Astrocyte (in vitro differentiated cells and primary cell): ENCODE measurements at regions not wholly inside any gene's neighbourhood (a gene's known extent, or its start where the extent isn't known, plus 50 kb on each side); places are given as distances from the start of the nearest gene placed in this dataset.

Experiments
- DNase-seq: peaks from one replicate; pipeline ENCODE4 v3.0.0-alpha.2; 2010; ENCODE audit warnings: low read depth
- FAIRE-seq: peaks from 2 replicates; lab custom pipeline; 2011; peaks lifted over from hg19 to GRCh38; lab: Jason Lieb, UNC
- H2AFZ ChIP-seq: 2 replicates; pipeline ENCODE4 v1.6.0; 2012; ENCODE audit warnings: low read depth, low read length, inconsistent platforms
- H3K27ac ChIP-seq: 2 replicates; pipeline ENCODE4 v1.5.1; 2011; ENCODE audit warnings: low read depth, low read length, inconsistent platforms
- H3K27me3 ChIP-seq: 2 replicates; pipeline ENCODE4 v1.6.0; 2011; ENCODE audit warnings: low read length, inconsistent platforms; ENCODE audit not compliant: insufficient read depth
- H3K36me3 ChIP-seq: 2 replicates; pipeline ENCODE4 v1.5.1; 2011; ENCODE audit warnings: low read length, inconsistent platforms; ENCODE audit not compliant: insufficient read depth
- H3K4me1 ChIP-seq: 2 replicates; pipeline ENCODE4 v1.5.1; 2011; ENCODE audit warnings: low read length, inconsistent platforms; ENCODE audit not compliant: insufficient read depth
- H3K4me2 ChIP-seq: 2 replicates; pipeline ENCODE4 v1.6.0; 2012; ENCODE audit warnings: low read length, inconsistent platforms
- H3K4me3 ChIP-seq: 2 replicates; pipeline ENCODE4 v1.5.1; 2011; ENCODE audit warnings: low read depth, mild to moderate bottlenecking, low read length, inconsistent platforms; ENCODE audit not compliant: insufficient read depth
- H3K79me2 ChIP-seq: 2 replicates; pipeline ENCODE4 v1.6.0; 2012; ENCODE audit warnings: mild to moderate bottlenecking, low read length, inconsistent platforms; ENCODE audit not compliant: insufficient read depth
- H3K9ac ChIP-seq: 2 replicates; pipeline ENCODE4 v1.6.0; 2012; ENCODE audit warnings: mild to moderate bottlenecking, low read length, inconsistent platforms
- H3K9me3 ChIP-seq: 2 replicates; pipeline ENCODE4 v1.5.1; 2012; ENCODE audit warnings: low read depth, mild to moderate bottlenecking, low read length, inconsistent platforms; ENCODE audit not compliant: insufficient read depth
- H4K20me1 ChIP-seq: 2 replicates; pipeline ENCODE4 v1.6.0; 2012; ENCODE audit warnings: low read length, inconsistent platforms; ENCODE audit not compliant: insufficient read depth
- H3K27ac Mint-ChIP-seq: one replicate; pipeline ENCODE4 v1.8.0; 2021; ENCODE audit warnings: mild to moderate bottlenecking, mixed read lengths; ENCODE audit not compliant: unreplicated experiment
- H3K27me3 Mint-ChIP-seq: one replicate; pipeline ENCODE4 v1.8.0; 2021; ENCODE audit warnings: low read depth, mixed read lengths; ENCODE audit not compliant: unreplicated experiment
- H3K36me3 Mint-ChIP-seq: one replicate; pipeline ENCODE4 v1.8.0; 2021; ENCODE audit warnings: low read depth, mixed read lengths; ENCODE audit not compliant: unreplicated experiment
- H3K4me1 Mint-ChIP-seq: one replicate; pipeline ENCODE4 v1.8.0; 2021; ENCODE audit warnings: low read depth, mixed read lengths; ENCODE audit not compliant: unreplicated experiment
- H3K4me3 Mint-ChIP-seq: one replicate; pipeline ENCODE4 v1.8.0; 2021; ENCODE audit warnings: mild to moderate bottlenecking, moderate library complexity, mixed read lengths; ENCODE audit not compliant: unreplicated experiment
- H3K9me3 Mint-ChIP-seq: one replicate; pipeline ENCODE4 v1.8.0; 2021; ENCODE audit warnings: mild to moderate bottlenecking, mixed read lengths; ENCODE audit not compliant: unreplicated experiment
- CTCF ChIP-seq: IDR thresholded peaks from 2 replicates; pipeline ENCODE4 v1.5.1; 2011; ENCODE audit warnings: low read depth, mild to moderate bottlenecking, inconsistent platforms, low read length, moderate library complexity; ENCODE audit not compliant: insufficient read depth
- EZH2 ChIP-seq: IDR thresholded peaks from 2 replicates; pipeline ENCODE4 v1.6.1; 2012; ENCODE audit warnings: mild to moderate bottlenecking, low read length, inconsistent platforms; ENCODE audit not compliant: insufficient read depth

GRCh38 chr3:188974856-188975599 is 196.7 kb upstream of the TPRG1 start:
- Histone ChIP-seq H3K79me2 (no peaks in the 10 kb centered on the region), H3K27me3 (no peaks in the 10 kb centered on the region), H3K4me2 (peak overlapping the region; percentile 13), H3K4me3 (no peak overlapping the region), H4K20me1 (no peaks in the 10 kb centered on the region), H3K9me3 (no peaks in the 10 kb centered on the region), H3K4me1 (peaks cover 15% of the 10 kb centered on the region), H3K9ac (no peak overlapping the region), H2AFZ (no peak overlapping the region), H3K27ac (no peak overlapping the region), H3K36me3 (no peaks in the 10 kb centered on the region)
- H3K27ac Mint-ChIP-seq: no peak overlapping the region
- H3K4me3 Mint-ChIP-seq: no peak overlapping the region
- peaks cover 7% of the 10 kb centered on the region for H3K36me3 Mint-ChIP-seq
- H3K4me1 Mint-ChIP-seq: peaks cover 2% of the 10 kb centered on the region
- FAIRE-seq: no peak
- H3K27me3 Mint-ChIP-seq: no peaks in the 10 kb centered on the region
- H3K9me3 Mint-ChIP-seq: peaks cover 10% of the 10 kb centered on the region
- DNase-seq: peak; percentile 68
- TF ChIP-seq CTCF (no peak), EZH2 (no peak)

GRCh38 chr3:188975600-188976314 is 196.0 kb upstream of the TPRG1 start:
- peaks cover 2% of the 10 kb centered on the region for H3K4me1 Mint-ChIP-seq
- H3K4me2 ChIP-seq: no peak overlapping the region
- peaks cover 15% of the 10 kb centered on the region for H3K4me1 ChIP-seq
- no peak overlapping the region for H3K9ac ChIP-seq
- no peak overlapping the region for H2AFZ ChIP-seq
- no peak overlapping the region for H3K4me3 ChIP-seq
- TF ChIP-seq CTCF (no peak), EZH2 (no peak)
- H3K36me3 Mint-ChIP-seq: peaks cover 6% of the 10 kb centered on the region
- DNase-seq (no peak), FAIRE-seq (no peak)
- no peak overlapping the region for H3K4me3 Mint-ChIP-seq
- H3K27me3 Mint-ChIP-seq: no peaks in the 10 kb centered on the region
- H3K36me3 ChIP-seq: no peaks in the 10 kb centered on the region
- no peak overlapping the region for H3K27ac Mint-ChIP-seq
- H4K20me1 ChIP-seq: no peaks in the 10 kb centered on the region
- H3K27me3 ChIP-seq: no peaks in the 10 kb centered on the region
- no peaks in the 10 kb centered on the region for H3K9me3 ChIP-seq
- no peaks in the 10 kb centered on the region for H3K79me2 ChIP-seq
- no peak overlapping the region for H3K27ac ChIP-seq
- peaks cover 9% of the 10 kb centered on the region for H3K9me3 Mint-ChIP-seq

- H3K27ac ChIP-seq: no peak overlapping the region
- Mint-ChIP-seq H3K27ac (no peak overlapping the region), H3K36me3 (peaks cover 3% of the 10 kb centered on the region), H3K4me3 (no peak overlapping the region), H3K4me1 (peaks cover 2% of the 10 kb centered on the region), H3K27me3 (no peaks in the 10 kb centered on the region), H3K9me3 (peaks cover 4% of the 10 kb centered on the region)
- no peaks in the 10 kb centered on the region for H3K27me3 ChIP-seq
- H3K4me3 ChIP-seq: no peak overlapping the region
- DNase-seq (no peak), FAIRE-seq (no peak)
- no peaks in the 10 kb centered on the region for H3K36me3 ChIP-seq
- H3K9me3 ChIP-seq: no peaks in the 10 kb centered on the region
- no peaks in the 10 kb centered on the region for H3K79me2 ChIP-seq
- H4K20me1 ChIP-seq: no peaks in the 10 kb centered on the region
- H2AFZ ChIP-seq: no peak overlapping the region
- no peak overlapping the region for H3K9ac ChIP-seq
- H3K4me2 ChIP-seq: no peak overlapping the region
- peaks cover 15% of the 10 kb centered on the region for H3K4me1 ChIP-seq
- TF ChIP-seq EZH2 (no peak), CTCF (no peak)
Observed at GRCh38 chr3:188976407-188976806, 195.4 kb upstream of the TPRG1 start.
